Prostate gland (tissue), 2 donors: ENCODE measurements at regions not wholly inside any gene's neighbourhood (a gene's known extent, or its start where the extent isn't known, plus 50 kb on each side); places are given as distances from the start of the nearest gene placed in this dataset.

Experiments used
- DNase-seq: peaks from one replicate; pipeline ENCODE4 v3.0.0-alpha.2; 2019; ENCODE audit warnings: low spot score
- H3K27ac ChIP-seq, 2 donors: fragments of 200-600 bp; sonication (generic); 2 replicates each; pipeline ENCODE4 v1.5.1; 2017 to 2019
- H3K27me3 ChIP-seq: fragments of 200-600 bp; sonication (generic); replicated peaks from 2 replicates; pipeline ENCODE4 v1.5.1; 2019; ENCODE audit not compliant: insufficient read depth
- H3K36me3 ChIP-seq, 2 donors: fragments of 200-600 bp; sonication (generic); 1 replicate in 1 of 2; 2 replicates in 1 of 2; pipeline versions ENCODE4 v1.5.1 to v1.8.1; 2017 to 2019
- H3K4me1 ChIP-seq: fragments of 200-600 bp; sonication (generic); replicated peaks from 2 replicates; pipeline ENCODE4 v1.5.1; 2019
- H3K4me3 ChIP-seq, 2 donors: fragments of 200-600 bp; sonication (generic); 2 replicates each; pipeline ENCODE4 v1.5.1; 2017 to 2019
- H3K9me3 ChIP-seq: fragments of 200-600 bp; sonication (generic); 2 replicates; pipeline ENCODE4 v1.5.1; 2017
- POLR2A ChIP-seq: fragments of 450-650 bp; IDR thresholded peaks from one replicate; pipeline ENCODE4 v1.6.1; 2016; ENCODE audit warnings: antibody characterized with exemption, mild to moderate bottlenecking
- POLR2AphosphoS5 ChIP-seq: sonication (generic); formaldehyde crosslinking; IDR thresholded peaks from one replicate; pipeline ENCODE4 v1.6.1; 2017; ENCODE audit warnings: antibody characterized with exemption
- WGBS: methylation state at CpG from one replicate; pipeline ENCODE4 v1.1.5; 2018; 5-methylcytosine and 5-hydroxymethylcytosine counted together
- intact Hi-C: fragments of 100-400 bp; cut with DNase I; formaldehyde crosslinking; loops from one replicate; pipeline ENCODE4 v1.14.2; 2022
- TF ChIP-seq, protein P1 (sequence below), 4 experiments: fragments of 200-600 bp in 2 of 4; fragments of 450-650 bp in 2 of 4; sonication (generic) in 2 of 4; IDR thresholded peaks; 1 replicate in 3 of 4; 2 replicates in 1 of 4; pipeline ENCODE4 v1.5.1; 2016 to 2019; ENCODE audit warnings: antibody characterized with exemption in 4 of 4, mild to moderate bottlenecking in 2 of 4, moderate library complexity in 2 of 4

- intact Hi-C loops = no loop called here
- TF ChIP-seq, protein P1, sequence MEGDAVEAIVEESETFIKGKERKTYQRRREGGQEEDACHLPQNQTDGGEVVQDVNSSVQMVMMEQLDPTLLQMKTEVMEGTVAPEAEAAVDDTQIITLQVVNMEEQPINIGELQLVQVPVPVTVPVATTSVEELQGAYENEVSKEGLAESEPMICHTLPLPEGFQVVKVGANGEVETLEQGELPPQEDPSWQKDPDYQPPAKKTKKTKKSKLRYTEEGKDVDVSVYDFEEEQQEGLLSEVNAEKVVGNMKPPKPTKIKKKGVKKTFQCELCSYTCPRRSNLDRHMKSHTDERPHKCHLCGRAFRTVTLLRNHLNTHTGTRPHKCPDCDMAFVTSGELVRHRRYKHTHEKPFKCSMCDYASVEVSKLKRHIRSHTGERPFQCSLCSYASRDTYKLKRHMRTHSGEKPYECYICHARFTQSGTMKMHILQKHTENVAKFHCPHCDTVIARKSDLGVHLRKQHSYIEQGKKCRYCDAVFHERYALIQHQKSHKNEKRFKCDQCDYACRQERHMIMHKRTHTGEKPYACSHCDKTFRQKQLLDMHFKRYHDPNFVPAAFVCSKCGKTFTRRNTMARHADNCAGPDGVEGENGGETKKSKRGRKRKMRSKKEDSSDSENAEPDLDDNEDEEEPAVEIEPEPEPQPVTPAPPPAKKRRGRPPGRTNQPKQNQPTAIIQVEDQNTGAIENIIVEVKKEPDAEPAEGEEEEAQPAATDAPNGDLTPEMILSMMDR (IDR thresholded peaks at IDR 0.05) = no peak
- no peak for TF ChIP-seq POLR2AphosphoS5
- TF ChIP-seq POLR2A = no peak
- Histone ChIP-seq H3K9me3 (no peaks in the 10 kb centered on the region), H3K27me3 (no peaks in the 10 kb centered on the region), H3K27ac (no peak overlapping the region), H3K4me3 (no peak overlapping the region), H3K4me1 (no peaks in the 10 kb centered on the region), H3K36me3 (no peaks in the 10 kb centered on the region)
- 69% methylated on average over 1 of the region's 1 CpG for WGBS
- DNase-seq = no peak
These were observed 375.2 kb upstream of the RPS6KA3 start for GRCh38 chrX:20641954-20642353.

DNA sequence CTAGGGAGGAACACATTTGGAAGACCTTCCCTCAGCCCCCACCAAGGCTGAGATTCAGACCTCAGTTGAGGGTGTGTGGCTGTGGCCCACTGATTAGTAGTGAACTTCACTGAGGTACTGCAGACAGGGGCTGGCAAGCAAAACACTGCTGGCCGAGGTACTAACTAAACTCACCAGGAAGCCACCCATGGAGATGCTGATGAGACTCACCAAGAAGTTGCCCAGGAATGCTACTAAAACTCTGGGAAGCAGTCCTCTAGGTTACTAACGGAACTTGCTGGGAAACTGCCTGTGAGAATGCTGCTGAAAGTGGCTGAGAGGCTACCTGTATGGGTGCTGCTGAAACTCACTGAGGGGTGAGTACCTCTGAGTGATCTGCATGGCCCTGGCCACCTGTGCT, 372.4 kb upstream of the RPS6KA3 start:
- TF ChIP-seq, protein P1 (IDR thresholded peaks at IDR 0.05) = no peak
- TF ChIP-seq POLR2A = no peak
- TF ChIP-seq POLR2AphosphoS5 = no peak
- Histone ChIP-seq H3K27me3 (no peaks in the 10 kb centered on the region), H3K27ac (no peak overlapping the region), H3K9me3 (no peaks in the 10 kb centered on the region), H3K36me3 (no peaks in the 10 kb centered on the region), H3K4me3 (no peak overlapping the region), H3K4me1 (no peaks in the 10 kb centered on the region)
- 58% methylated on average over 2 of the region's 2 CpGs for WGBS
- no peak for DNase-seq
- intact Hi-C loops = no loop called here

DNA sequence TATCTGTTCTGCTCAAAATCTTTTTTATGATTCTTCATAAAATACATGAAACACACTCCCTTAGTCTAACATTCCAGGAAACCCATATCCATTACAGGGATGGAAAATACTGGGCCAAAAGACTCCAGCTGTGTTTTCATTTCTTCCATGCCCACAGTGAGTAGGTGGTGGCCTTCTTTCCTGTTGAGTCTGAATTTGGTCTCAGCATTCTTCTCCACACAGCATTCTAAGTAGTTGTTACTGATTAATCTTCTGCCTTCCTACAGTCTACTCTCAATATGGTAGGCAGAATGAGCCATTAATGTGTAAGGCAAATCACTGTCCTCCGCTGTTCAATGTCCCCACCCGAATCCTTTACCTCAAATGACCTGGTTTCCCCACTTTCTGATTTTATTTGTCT, 370.6 kb upstream of the RPS6KA3 start:
- Histone ChIP-seq H3K27ac (no peak overlapping the region), H3K36me3 (no peaks in the 10 kb centered on the region), H3K4me3 (no peak overlapping the region), H3K4me1 (no peaks in the 10 kb centered on the region), H3K9me3 (no peaks in the 10 kb centered on the region), H3K27me3 (no peaks in the 10 kb centered on the region)
- no peak for DNase-seq
- WGBS = 100% methylated on average over 2 of the region's 2 CpGs
- intact Hi-C loops = no loop called here
- TF ChIP-seq POLR2AphosphoS5 (no peak), POLR2A (no peak)
- TF ChIP-seq, protein P1 (IDR thresholded peaks at IDR 0.05) = no peak

DNA sequence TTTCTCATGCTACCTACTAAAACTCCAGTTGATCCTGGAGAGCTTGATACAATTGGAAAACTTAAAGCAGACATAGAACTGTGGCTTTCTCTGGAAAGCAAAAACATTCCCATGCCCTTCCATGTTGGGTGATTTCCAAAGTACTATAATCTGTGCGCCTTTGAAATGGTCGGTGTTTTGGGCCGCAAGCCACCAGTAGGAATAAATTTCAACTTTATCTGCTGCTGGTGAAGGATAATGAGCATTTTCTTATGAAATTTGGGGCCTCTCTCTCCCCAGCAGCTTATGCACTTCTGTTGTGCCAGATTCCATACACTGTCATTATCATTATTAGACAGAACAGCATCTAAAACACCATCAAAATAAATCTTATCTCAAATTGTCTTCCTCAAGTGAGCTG, 366.7 kb upstream of the RPS6KA3 start:
- no peak overlapping the region for H3K27ac ChIP-seq
- H3K27me3 ChIP-seq = no peaks in the 10 kb centered on the region
- intact Hi-C loops = no loop called here
- no peak for DNase-seq
- TF ChIP-seq POLR2A (no peak), POLR2AphosphoS5 (no peak)
- TF ChIP-seq, protein P1 (IDR thresholded peaks at IDR 0.05) = no peak
- H3K4me3 ChIP-seq = no peak overlapping the region
- H3K4me1 ChIP-seq = no peaks in the 10 kb centered on the region
- no peaks in the 10 kb centered on the region for H3K36me3 ChIP-seq
- WGBS = 76% methylated on average over 3 of the region's 3 CpGs
- no peaks in the 10 kb centered on the region for H3K9me3 ChIP-seq

DNA sequence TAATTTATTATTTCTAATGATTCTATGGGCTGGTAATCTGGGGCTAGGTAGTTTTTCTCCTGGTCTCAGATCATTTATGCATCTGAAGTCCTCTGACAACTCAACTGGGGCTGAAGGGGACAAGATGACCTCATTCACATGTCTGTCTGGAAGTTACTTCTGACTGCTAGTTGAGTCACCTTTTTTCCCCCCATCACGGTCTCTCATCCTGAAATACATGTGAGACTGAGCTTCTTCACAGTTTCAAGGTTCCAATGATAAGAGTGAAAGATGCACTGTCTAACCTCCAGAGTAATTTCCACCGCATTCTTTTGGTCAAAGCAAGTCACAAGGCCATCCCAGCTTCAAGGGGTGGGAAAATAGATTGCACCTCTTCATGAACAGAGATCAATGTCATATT, 356.7 kb upstream of the RPS6KA3 start:
- TF ChIP-seq POLR2AphosphoS5 (no peak), POLR2A (no peak)
- TF ChIP-seq, protein P1 (IDR thresholded peaks at IDR 0.05) = no peak
- Histone ChIP-seq H3K4me1 (no peaks in the 10 kb centered on the region), H3K27ac (no peak overlapping the region), H3K9me3 (no peaks in the 10 kb centered on the region), H3K36me3 (no peaks in the 10 kb centered on the region), H3K4me3 (no peak overlapping the region), H3K27me3 (no peaks in the 10 kb centered on the region)
- intact Hi-C loops = no loop called here
- 95% methylated on average over 2 of the region's 2 CpGs for WGBS
- no peak for DNase-seq
